Mesenchymal stem cell (in vitro differentiated cells and primary cell): ENCODE measurements at regions not wholly inside any gene's neighbourhood (a gene's known extent, or its start where the extent isn't known, plus 50 kb on each side); places are given as distances from the start of the nearest gene placed in this dataset.

ENCODE experiments used
- DNase-seq: peaks from one replicate; pipeline ENCODE4 v3.0.0-alpha.2; 2013
- H2AFZ ChIP-seq: one replicate; pipeline ENCODE4 v1.6.1; 2013; ENCODE audit warnings: low read depth, mild to moderate bottlenecking, control low read depth, inconsistent platforms, low read length, moderate library complexity
- H2AK5ac ChIP-seq: 2 replicates; pipeline ENCODE4 v1.6.1; 2013; ENCODE audit warnings: low read length, moderate library complexity, mild to moderate bottlenecking, inconsistent platforms; ENCODE audit not compliant: severe bottlenecking
- H2BK120ac ChIP-seq: one replicate; pipeline ENCODE4 v1.6.1; 2013; ENCODE audit warnings: low read depth, mild to moderate bottlenecking, inconsistent platforms, low read length, moderate library complexity
- H2BK12ac ChIP-seq, 2 experiments: one replicate each; pipeline ENCODE4 v1.6.1; 2013; ENCODE audit warnings: inconsistent platforms in 2 of 2, low read length in 2 of 2, mild to moderate bottlenecking in 2 of 2, moderate library complexity in 2 of 2, control low read depth in 1 of 2
- H2BK15ac ChIP-seq: one replicate; pipeline ENCODE4 v1.6.1; 2013; ENCODE audit warnings: mild to moderate bottlenecking, low read depth, inconsistent platforms; ENCODE audit not compliant: poor library complexity, severe bottlenecking
- H2BK5ac ChIP-seq: 2 replicates; pipeline ENCODE4 v1.6.1; 2013; ENCODE audit warnings: low read depth, mild to moderate bottlenecking, low read length, control low read depth, inconsistent platforms; ENCODE audit not compliant: poor library complexity, severe bottlenecking
- H3K14ac ChIP-seq, 2 experiments: one replicate each; pipeline ENCODE4 v1.6.1; 2013; ENCODE audit warnings: inconsistent platforms in 2 of 2, low read length in 2 of 2, control low read depth in 1 of 2, mild to moderate bottlenecking in 1 of 2, moderate library complexity in 1 of 2
- H3K18ac ChIP-seq, 2 experiments: one replicate each; pipeline ENCODE4 v1.6.1; 2013; ENCODE audit warnings: inconsistent platforms in 2 of 2, low read length in 2 of 2, control low read depth in 1 of 2, low read depth in 1 of 2, mild to moderate bottlenecking in 1 of 2
- H3K23ac ChIP-seq, 2 experiments: one replicate each; pipeline ENCODE4 v1.6.1; 2013; ENCODE audit warnings: inconsistent platforms in 2 of 2, low read length in 2 of 2, mild to moderate bottlenecking in 2 of 2, moderate library complexity in 2 of 2, control low read depth in 1 of 2
- H3K27ac ChIP-seq: 2 replicates; pipeline ENCODE4 v1.5.1; 2013; ENCODE audit warnings: mild to moderate bottlenecking, moderate library complexity, low read length, control low read depth, inconsistent platforms; ENCODE audit not compliant: poor library complexity, severe bottlenecking
- H3K27me3 ChIP-seq, 2 experiments: 2 replicates each; pipeline versions ENCODE4 v1.6.1 to v1.7.0; 2013; ENCODE audit warnings: low read length in 2 of 2, mild to moderate bottlenecking in 2 of 2, moderate library complexity in 2 of 2, control low read depth in 1 of 2, inconsistent platforms in 1 of 2; ENCODE audit not compliant: control insufficient read depth in 1 of 2, insufficient read depth in 1 of 2
- H3K36me3 ChIP-seq, 2 experiments: 2 replicates each; pipeline versions ENCODE4 v1.6.1 to v1.7.0; 2013; ENCODE audit warnings: low read length in 2 of 2, control low read depth in 1 of 2, inconsistent platforms in 1 of 2, low read depth in 1 of 2, mild to moderate bottlenecking in 1 of 2; ENCODE audit not compliant: insufficient read depth in 2 of 2, control insufficient read depth in 1 of 2
- H3K4ac ChIP-seq, 2 experiments: one replicate each; pipeline ENCODE4 v1.6.1; 2013; ENCODE audit warnings: inconsistent platforms in 2 of 2, low read length in 2 of 2, mild to moderate bottlenecking in 2 of 2, moderate library complexity in 2 of 2, control low read depth in 1 of 2, low read depth in 1 of 2
- H3K4me1 ChIP-seq: 2 replicates; pipeline ENCODE4 v1.6.1; 2013; ENCODE audit warnings: low read depth, low read length, control low read depth; ENCODE audit not compliant: control insufficient read depth, insufficient read depth
- H3K4me2 ChIP-seq: 2 replicates; pipeline ENCODE4 v1.6.1; 2013; ENCODE audit warnings: low read length, mild to moderate bottlenecking, inconsistent platforms; ENCODE audit not compliant: poor library complexity, severe bottlenecking
- H3K4me3 ChIP-seq, 2 experiments: 2 replicates each; pipeline versions ENCODE4 v1.5.1 to v1.7.0; 2013; ENCODE audit warnings: low read length in 2 of 2, mild to moderate bottlenecking in 2 of 2, control low read depth in 1 of 2, low read depth in 1 of 2; ENCODE audit not compliant: insufficient read depth in 1 of 2
- H3K79me1 ChIP-seq: replicated peaks from 2 replicates; pipeline ENCODE4 v1.6.1; 2013; ENCODE audit warnings: mild to moderate bottlenecking, control low read depth, low read length, inconsistent platforms; ENCODE audit not compliant: poor library complexity, severe bottlenecking
- H3K9ac ChIP-seq: 2 replicates; pipeline ENCODE4 v1.7.0; 2013; ENCODE audit warnings: mild to moderate bottlenecking, low read length, moderate library complexity
- H3K9me3 ChIP-seq: 2 replicates; pipeline ENCODE4 v1.7.0; 2013; ENCODE audit warnings: mild to moderate bottlenecking, low read length; ENCODE audit not compliant: control insufficient read depth
- H4K8ac ChIP-seq: one replicate; pipeline ENCODE4 v1.6.1; 2013; ENCODE audit warnings: inconsistent platforms, mild to moderate bottlenecking, low read length, moderate library complexity
- H4K91ac ChIP-seq: one replicate; pipeline ENCODE4 v1.6.1; 2013; ENCODE audit warnings: mild to moderate bottlenecking, low read length, inconsistent platforms
- WGBS: methylation state at CpG from one replicate; pipeline ENCODE4 v1.1.7; 2013; ENCODE audit warnings: mixed read lengths; 5-methylcytosine and 5-hydroxymethylcytosine counted together

- Histone ChIP-seq H3K36me3 (no peaks in the 10 kb centered on the region), H2BK120ac (no peak overlapping the region), H3K9me3 (no peaks in the 10 kb centered on the region), H3K4ac (no peak overlapping the region), H4K91ac (no peak overlapping the region), H2BK12ac (no peak overlapping the region), H3K18ac (no peak overlapping the region), H3K4me1 (no peaks in the 10 kb centered on the region), H3K14ac (no peak overlapping the region), H4K8ac (no peak overlapping the region), H3K23ac (no peak overlapping the region), H3K27ac (no peak overlapping the region), H3K79me1 (no peaks in the 10 kb centered on the region), H3K27me3 (no peaks in the 10 kb centered on the region), H3K4me2 (no peak overlapping the region), H3K4me3 (no peak overlapping the region), H2AK5ac (no peak overlapping the region), H3K9ac (no peak overlapping the region), H2BK15ac (no peak overlapping the region), H2BK5ac (no peak overlapping the region), H2AFZ (no peak overlapping the region)
- WGBS: no CpG with 5 or more reads among the region's 1 CpG
- no peak for DNase-seq
These were observed 233.0 kb upstream of the FAM83B start for GRCh38 chr6:54613596-54613995.

DNA sequence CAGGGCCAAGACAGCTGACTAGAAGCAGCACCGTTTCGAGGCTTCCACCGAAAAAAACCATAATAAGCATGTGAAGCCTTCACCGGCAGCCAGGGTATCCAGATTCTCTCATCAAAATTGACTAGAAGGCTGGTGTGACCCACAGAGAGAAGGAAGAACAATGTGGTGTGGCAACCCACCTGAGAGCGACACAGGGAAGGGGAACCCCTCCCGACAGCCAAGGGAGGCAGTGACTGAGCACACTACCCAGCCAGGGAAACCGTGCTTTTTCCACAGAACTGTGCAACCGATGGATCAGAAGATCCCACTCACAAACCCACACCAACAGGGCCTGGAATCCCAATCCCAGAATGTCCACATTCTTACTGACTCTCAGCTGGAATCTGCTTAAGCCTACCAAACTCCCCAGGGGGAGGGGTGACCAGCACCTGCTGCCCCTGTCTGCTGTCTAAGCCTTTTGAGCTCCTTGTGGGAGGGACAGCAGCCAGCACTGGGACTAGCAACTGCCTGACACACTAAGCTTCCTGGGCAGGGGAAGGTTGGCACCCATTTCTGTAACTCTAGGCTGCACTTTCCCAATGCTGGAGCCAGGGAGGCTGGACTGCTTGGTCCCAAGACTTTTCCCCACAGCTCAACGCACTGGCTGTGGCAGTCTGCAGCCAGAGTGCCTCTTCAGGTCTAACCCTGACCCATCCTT is 231.9 kb upstream of the FAM83B start:
- H2BK5ac ChIP-seq: no peak overlapping the region
- H2AK5ac ChIP-seq: peak overlapping the region; percentile 39
- H2BK12ac ChIP-seq: peak overlapping the region in 1 of 2 experiments; percentile 42
- H4K91ac ChIP-seq: no peak overlapping the region
- H2BK120ac ChIP-seq: no peak overlapping the region
- H3K79me1 ChIP-seq: no peaks in the 10 kb centered on the region
- no peaks in the 10 kb centered on the region for H3K36me3 ChIP-seq
- H3K27me3 ChIP-seq: no peaks in the 10 kb centered on the region
- no peak overlapping the region for H2BK15ac ChIP-seq
- no peaks in the 10 kb centered on the region for H3K9me3 ChIP-seq
- H3K14ac ChIP-seq: no peak overlapping the region
- no peaks in the 10 kb centered on the region for H3K4me1 ChIP-seq
- no peak overlapping the region for H3K4ac ChIP-seq
- H3K23ac ChIP-seq: no peak overlapping the region
- no peak overlapping the region for H3K4me3 ChIP-seq
- no peak overlapping the region for H4K8ac ChIP-seq
- no peak for DNase-seq
- no peak overlapping the region for H2AFZ ChIP-seq
- H3K4me2 ChIP-seq: no peak overlapping the region
- H3K9ac ChIP-seq: no peak overlapping the region
- 89% methylated on average over 9 of the region's 9 CpGs for WGBS
- H3K18ac ChIP-seq: no peak overlapping the region
- H3K27ac ChIP-seq: no peak overlapping the region

- Histone ChIP-seq H2BK5ac (no peak overlapping the region), H4K8ac (no peak overlapping the region), H2BK12ac (no peak overlapping the region), H3K79me1 (no peaks in the 10 kb centered on the region), H3K27ac (peak overlapping the region; percentile 86), H3K4me1 (no peaks in the 10 kb centered on the region), H3K9me3 (peaks cover 16% of the 10 kb centered on the region), H3K23ac (no peak overlapping the region), H2AK5ac (no peak overlapping the region), H3K18ac (no peak overlapping the region), H2BK120ac (no peak overlapping the region), H3K4me3 (no peak overlapping the region), H3K14ac (no peak overlapping the region), H2AFZ (no peak overlapping the region), H3K4me2 (no peak overlapping the region), H3K27me3 (no peaks in the 10 kb centered on the region), H2BK15ac (no peak overlapping the region), H3K9ac (no peak overlapping the region), H3K36me3 (no peaks in the 10 kb centered on the region), H4K91ac (no peak overlapping the region), H3K4ac (no peak overlapping the region)
- peak; percentile 61 for DNase-seq
- no CpG with 5 or more reads among the region's 1 CpG for WGBS
These were observed 228.8 kb upstream of the FAM83B start for GRCh38 chr6:54617730-54618129.

GRCh38 chr6:54618572-54618971 is 228.0 kb upstream of the FAM83B start:
- Histone ChIP-seq H3K4me1 (no peaks in the 10 kb centered on the region), H3K14ac (no peak overlapping the region), H3K23ac (no peak overlapping the region), H3K79me1 (no peaks in the 10 kb centered on the region), H3K9ac (no peak overlapping the region), H3K4me3 (no peak overlapping the region), H4K91ac (no peak overlapping the region), H4K8ac (no peak overlapping the region), H3K4ac (no peak overlapping the region), H3K27ac (no peak overlapping the region), H2BK5ac (no peak overlapping the region), H3K9me3 (peaks cover 19% of the 10 kb centered on the region), H3K27me3 (no peaks in the 10 kb centered on the region), H3K18ac (no peak overlapping the region), H3K4me2 (no peak overlapping the region), H2BK12ac (no peak overlapping the region), H3K36me3 (no peaks in the 10 kb centered on the region), H2AK5ac (no peak overlapping the region), H2AFZ (no peak overlapping the region), H2BK15ac (no peak overlapping the region), H2BK120ac (no peak overlapping the region)
- peak; percentile 2 for DNase-seq
